Mammary epithelial cell (primary cell): ENCODE measurements at regions not wholly inside any gene's neighbourhood (a gene's known extent, or its start where the extent isn't known, plus 50 kb on each side); places are given as distances from the start of the nearest gene placed in this dataset.

Experiments used
- EZH2 ChIP-seq: IDR thresholded peaks from 2 replicates; pipeline ENCODE4 v1.6.1; 2012; ENCODE audit warnings: low read length, inconsistent platforms, borderline replicate concordance
- TF ChIP-seq, protein P1 (sequence below), 2 donors: IDR thresholded peaks in 1 of 2; conservative IDR thresholded peaks in 1 of 2; 2 replicates each; pipeline ENCODE4 v1.5.1; 2011 to 2012; ENCODE audit warnings: inconsistent platforms in 2 of 2, low read length in 2 of 2, mild to moderate bottlenecking in 2 of 2, control low read depth in 1 of 2, low read depth in 1 of 2; ENCODE audit not compliant: insufficient read depth in 1 of 2; ENCODE audit errors: extremely low read depth in 1 of 2

- TF ChIP-seq, protein P1, sequence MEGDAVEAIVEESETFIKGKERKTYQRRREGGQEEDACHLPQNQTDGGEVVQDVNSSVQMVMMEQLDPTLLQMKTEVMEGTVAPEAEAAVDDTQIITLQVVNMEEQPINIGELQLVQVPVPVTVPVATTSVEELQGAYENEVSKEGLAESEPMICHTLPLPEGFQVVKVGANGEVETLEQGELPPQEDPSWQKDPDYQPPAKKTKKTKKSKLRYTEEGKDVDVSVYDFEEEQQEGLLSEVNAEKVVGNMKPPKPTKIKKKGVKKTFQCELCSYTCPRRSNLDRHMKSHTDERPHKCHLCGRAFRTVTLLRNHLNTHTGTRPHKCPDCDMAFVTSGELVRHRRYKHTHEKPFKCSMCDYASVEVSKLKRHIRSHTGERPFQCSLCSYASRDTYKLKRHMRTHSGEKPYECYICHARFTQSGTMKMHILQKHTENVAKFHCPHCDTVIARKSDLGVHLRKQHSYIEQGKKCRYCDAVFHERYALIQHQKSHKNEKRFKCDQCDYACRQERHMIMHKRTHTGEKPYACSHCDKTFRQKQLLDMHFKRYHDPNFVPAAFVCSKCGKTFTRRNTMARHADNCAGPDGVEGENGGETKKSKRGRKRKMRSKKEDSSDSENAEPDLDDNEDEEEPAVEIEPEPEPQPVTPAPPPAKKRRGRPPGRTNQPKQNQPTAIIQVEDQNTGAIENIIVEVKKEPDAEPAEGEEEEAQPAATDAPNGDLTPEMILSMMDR (conservative IDR thresholded peaks at IDR 0.05 in 1 of 2, IDR thresholded peaks at IDR 0.05 in 1 of 2; ENCODE audit: extremely low read depth in 1 of 2, insufficient read depth in 1 of 2, low read depth in 1 of 2, low read length in 2 of 2): no peak
- TF ChIP-seq EZH2: no peak
These were observed 97.7 kb downstream of the TMA16 start for GRCh38 chr4:163592212-163592611.
